Liver (tissue), 8 donors: ENCODE measurements at regions not wholly inside any gene's neighbourhood (a gene's known extent, or its start where the extent isn't known, plus 50 kb on each side); places are given as distances from the start of the nearest gene placed in this dataset.

Source experiments
- DNase-seq: peaks from one replicate; pipeline ENCODE4 v3.0.0-alpha.2; 2017; ENCODE audit warnings: low spot score
- H3K27ac ChIP-seq, 2 donors: one replicate each; pipeline ENCODE4 v1.7.0; 2013; ENCODE audit warnings: inconsistent platforms in 2 of 2, low read length in 2 of 2, control low read depth in 1 of 2, low read depth in 1 of 2, mild to moderate bottlenecking in 1 of 2
- H3K27me3 ChIP-seq, 4 donors: one replicate each; pipeline versions ENCODE4 v1.6.1 to v1.7.0; 2013; ENCODE audit warnings: low read length in 3 of 4, inconsistent platforms in 1 of 4, mild to moderate bottlenecking in 1 of 4, moderate library complexity in 1 of 4; ENCODE audit not compliant: control insufficient read depth in 4 of 4, insufficient read depth in 4 of 4
- H3K36me3 ChIP-seq, 4 donors: one replicate each; pipeline versions ENCODE4 v1.6.1 to v1.7.0; 2013; ENCODE audit warnings: low read length in 3 of 4, mild to moderate bottlenecking in 3 of 4, low read depth in 1 of 4, moderate library complexity in 1 of 4; ENCODE audit not compliant: control insufficient read depth in 4 of 4, insufficient read depth in 3 of 4
- H3K4me1 ChIP-seq, 4 donors: one replicate each; pipeline versions ENCODE4 v1.6.1 to v1.7.0; 2013; ENCODE audit warnings: low read length in 3 of 4, mild to moderate bottlenecking in 3 of 4, moderate library complexity in 1 of 4; ENCODE audit not compliant: control insufficient read depth in 4 of 4, insufficient read depth in 4 of 4
- H3K4me3 ChIP-seq, 3 donors: one replicate each; pipeline versions ENCODE4 v1.6.1 to v1.7.0; 2013; ENCODE audit warnings: low read length in 3 of 3, control low read depth in 1 of 3, low read depth in 1 of 3, mild to moderate bottlenecking in 1 of 3
- H3K9ac ChIP-seq, 2 donors: one replicate each; pipeline ENCODE4 v1.7.0; 2013; ENCODE audit warnings: low read length in 2 of 2, mild to moderate bottlenecking in 2 of 2, moderate library complexity in 2 of 2, control low read depth in 1 of 2, low read depth in 1 of 2
- H3K9me3 ChIP-seq, 4 donors: one replicate each; pipeline versions ENCODE4 v1.6.1 to v1.7.0; 2013; ENCODE audit warnings: low read length in 3 of 4; ENCODE audit not compliant: control insufficient read depth in 4 of 4
- ATF3 ChIP-seq: IDR thresholded peaks from 2 replicates; pipeline ENCODE4 v1.6.1; 2016; ENCODE audit warnings: antibody characterized with exemption
- EGR1 ChIP-seq, 2 donors: IDR thresholded peaks; 2 replicates each; pipeline ENCODE4 v1.6.1; 2016 to 2018; ENCODE audit warnings: antibody characterized with exemption in 2 of 2, low read depth in 2 of 2
- FOXA1 ChIP-seq: IDR thresholded peaks from 2 replicates; pipeline ENCODE4 v1.6.1; 2016; ENCODE audit warnings: antibody characterized with exemption
- FOXA2 ChIP-seq: IDR thresholded peaks from 2 replicates; pipeline ENCODE4 v1.6.1; 2016; ENCODE audit warnings: antibody characterized with exemption
- GABPA ChIP-seq, 2 donors: IDR thresholded peaks in 1 of 2; conservative IDR thresholded peaks in 1 of 2; 2 replicates each; pipeline ENCODE4 v1.6.1; 2016; ENCODE audit warnings: antibody characterized with exemption in 2 of 2, mild to moderate bottlenecking in 1 of 2, moderate library complexity in 1 of 2
- HNF4A ChIP-seq, 2 donors: conservative IDR thresholded peaks; 2 replicates each; pipeline ENCODE4 v1.6.1; 2016; ENCODE audit warnings: antibody characterized with exemption in 2 of 2, mild to moderate bottlenecking in 2 of 2
- HNF4G ChIP-seq: IDR thresholded peaks from 2 replicates; pipeline ENCODE4 v1.6.1; 2016; ENCODE audit warnings: antibody characterized with exemption
- JUND ChIP-seq, 2 donors: IDR thresholded peaks; 2 replicates each; pipeline ENCODE4 v1.6.1; 2016; ENCODE audit warnings: antibody characterized with exemption in 2 of 2
- MAX ChIP-seq: IDR thresholded peaks from 2 replicates; pipeline ENCODE4 v1.6.1; 2016; ENCODE audit warnings: antibody characterized with exemption
- NR2F2 ChIP-seq: IDR thresholded peaks from 2 replicates; pipeline ENCODE4 v1.6.1; 2016; ENCODE audit warnings: antibody characterized with exemption
- RAD21 ChIP-seq, 2 donors: IDR thresholded peaks; 2 replicates each; pipeline ENCODE4 v1.6.1; 2016; ENCODE audit warnings: antibody characterized with exemption in 2 of 2, mild to moderate bottlenecking in 2 of 2
- REST ChIP-seq: IDR thresholded peaks from 2 replicates; pipeline ENCODE4 v1.6.1; 2016; ENCODE audit warnings: antibody characterized with exemption, mild to moderate bottlenecking
- RXRA ChIP-seq, 2 donors: IDR thresholded peaks; 2 replicates each; pipeline ENCODE4 v1.6.1; 2017 to 2018; ENCODE audit warnings: antibody characterized with exemption in 2 of 2, mild to moderate bottlenecking in 1 of 2
- SP1 ChIP-seq: IDR thresholded peaks from 2 replicates; pipeline ENCODE4 v1.6.1; 2018; ENCODE audit warnings: antibody characterized with exemption, mild to moderate bottlenecking
- TAF1 ChIP-seq: conservative IDR thresholded peaks from 2 replicates; pipeline ENCODE4 v1.6.1; 2016; ENCODE audit warnings: antibody characterized with exemption, mild to moderate bottlenecking
- YY1 ChIP-seq: IDR thresholded peaks from 2 replicates; pipeline ENCODE4 v1.6.1; 2016; ENCODE audit warnings: antibody characterized with exemption, mild to moderate bottlenecking
- ZBTB33 ChIP-seq: IDR thresholded peaks from 2 replicates; pipeline ENCODE4 v1.6.1; 2016; ENCODE audit warnings: antibody characterized with exemption
- WGBS: extraction: QIAGEN DNeasy Blood & Tissue Kit; methylation state at CpG from one replicate; pipeline ENCODE4 v1.1.7; 2013; 5-methylcytosine and 5-hydroxymethylcytosine counted together
- TF ChIP-seq, protein P1 (sequence below): fragments of 150-350 bp; IDR thresholded peaks from 2 replicates; pipeline ENCODE4 v1.5.1; 2017; ENCODE audit warnings: improper control_type of control experiment, low read depth, low read length; ENCODE audit not compliant: missing input control
- donor health status: healthy.
- donor health status: healthy.
- donor health status: healthy.
- donor health status: healthy.
- donor health status: healthy.

DNA sequence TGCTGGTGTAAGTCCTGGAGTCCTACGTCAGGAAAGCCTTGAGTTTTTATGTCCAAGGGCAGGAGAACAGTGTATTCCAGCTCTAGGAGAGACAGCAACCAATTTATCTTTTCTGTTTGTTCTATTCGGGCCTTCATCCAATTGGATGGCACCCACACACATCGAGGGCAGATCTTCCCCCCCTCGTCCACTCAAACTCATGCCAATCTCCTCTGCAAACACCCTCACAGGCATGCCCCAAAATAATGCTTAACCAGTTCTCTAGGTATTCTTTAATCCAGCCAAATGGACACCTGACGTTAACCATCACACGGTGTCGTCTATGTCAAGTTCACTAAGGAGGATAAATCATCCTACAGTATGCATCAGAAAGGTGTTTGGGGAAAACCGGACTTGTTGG lies 102.5 kb upstream of the TRPM1 start:
- Histone ChIP-seq H3K9me3 (no peaks in the 10 kb centered on the region), H3K9ac (no peak overlapping the region), H3K27me3 (no peaks in the 10 kb centered on the region), H3K27ac (peak overlapping the region in 1 of 2 donors; percentile 59), H3K4me1 (peaks cover 3 to 28% (median 15%) of the 10 kb centered on the region in 4 donors), H3K4me3 (no peak overlapping the region), H3K36me3 (no peaks in the 10 kb centered on the region)
- TF ChIP-seq RAD21 (IDR thresholded peaks at IDR 0.05) = peak; percentile 59 to 66
- no peak for TF ChIP-seq NR2F2
- peak; percentile 62 for TF ChIP-seq YY1
- no peak for TF ChIP-seq HNF4G
- TF ChIP-seq MAX = peak; percentile 58
- TF ChIP-seq, protein P1, sequence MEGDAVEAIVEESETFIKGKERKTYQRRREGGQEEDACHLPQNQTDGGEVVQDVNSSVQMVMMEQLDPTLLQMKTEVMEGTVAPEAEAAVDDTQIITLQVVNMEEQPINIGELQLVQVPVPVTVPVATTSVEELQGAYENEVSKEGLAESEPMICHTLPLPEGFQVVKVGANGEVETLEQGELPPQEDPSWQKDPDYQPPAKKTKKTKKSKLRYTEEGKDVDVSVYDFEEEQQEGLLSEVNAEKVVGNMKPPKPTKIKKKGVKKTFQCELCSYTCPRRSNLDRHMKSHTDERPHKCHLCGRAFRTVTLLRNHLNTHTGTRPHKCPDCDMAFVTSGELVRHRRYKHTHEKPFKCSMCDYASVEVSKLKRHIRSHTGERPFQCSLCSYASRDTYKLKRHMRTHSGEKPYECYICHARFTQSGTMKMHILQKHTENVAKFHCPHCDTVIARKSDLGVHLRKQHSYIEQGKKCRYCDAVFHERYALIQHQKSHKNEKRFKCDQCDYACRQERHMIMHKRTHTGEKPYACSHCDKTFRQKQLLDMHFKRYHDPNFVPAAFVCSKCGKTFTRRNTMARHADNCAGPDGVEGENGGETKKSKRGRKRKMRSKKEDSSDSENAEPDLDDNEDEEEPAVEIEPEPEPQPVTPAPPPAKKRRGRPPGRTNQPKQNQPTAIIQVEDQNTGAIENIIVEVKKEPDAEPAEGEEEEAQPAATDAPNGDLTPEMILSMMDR = no peak
- TF ChIP-seq TAF1 = no peak
- peak in 1 of 2 donors; percentile 15 for TF ChIP-seq JUND (IDR thresholded peaks at IDR 0.05)
- peak; percentile 62 for TF ChIP-seq FOXA2
- peak in 1 of 2 donors; percentile 43 for TF ChIP-seq EGR1 (IDR thresholded peaks at IDR 0.05; ENCODE audit: low read depth in 2 of 2)
- peak; percentile 48 to 83 for TF ChIP-seq RXRA (IDR thresholded peaks at IDR 0.05)
- peak; percentile 24 to 69 for TF ChIP-seq HNF4A (conservative IDR thresholded peaks at IDR 0.05)
- peak; percentile 42 for TF ChIP-seq SP1
- 35% methylated on average over 8 of the region's 8 CpGs for WGBS
- no peak for DNase-seq

GRCh38 chr15:31206386-31207181 lies 105.1 kb upstream of the TRPM1 start:
- Histone ChIP-seq H3K27me3 (no peaks in the 10 kb centered on the region), H3K9ac (no peak overlapping the region), H3K9me3 (no peaks in the 10 kb centered on the region), H3K27ac (no peak overlapping the region), H3K4me1 (peaks cover 0 to 21% (median 15%) of the 10 kb centered on the region in 4 donors), H3K4me3 (no peak overlapping the region), H3K36me3 (no peaks in the 10 kb centered on the region)
- no peak for TF ChIP-seq RAD21 (IDR thresholded peaks at IDR 0.05)
- TF ChIP-seq YY1 = no peak
- no peak for TF ChIP-seq ZBTB33
- TF ChIP-seq FOXA2 = no peak
- TF ChIP-seq REST = no peak
- no peak for TF ChIP-seq MAX
- no peak for TF ChIP-seq JUND (IDR thresholded peaks at IDR 0.05)
- TF ChIP-seq FOXA1 = no peak
- no peak for TF ChIP-seq SP1
- no peak for TF ChIP-seq GABPA (IDR thresholded peaks at IDR 0.05 in 1 of 2, conservative IDR thresholded peaks at IDR 0.05 in 1 of 2)
- TF ChIP-seq ATF3 = no peak
- no peak for TF ChIP-seq NR2F2
- TF ChIP-seq HNF4A (conservative IDR thresholded peaks at IDR 0.05) = no peak
- TF ChIP-seq RXRA (IDR thresholded peaks at IDR 0.05) = no peak
- TF ChIP-seq, protein P1 = no peak
- DNase-seq = no peak
- 81% methylated on average over 14 of the region's 14 CpGs for WGBS
